ENCODE measurements at regions not wholly inside any gene's neighbourhood (a gene's known extent, or its start where the extent isn't known, plus 50 kb on each side); places are given as distances from the start of the nearest gene placed in this dataset.

DNA sequence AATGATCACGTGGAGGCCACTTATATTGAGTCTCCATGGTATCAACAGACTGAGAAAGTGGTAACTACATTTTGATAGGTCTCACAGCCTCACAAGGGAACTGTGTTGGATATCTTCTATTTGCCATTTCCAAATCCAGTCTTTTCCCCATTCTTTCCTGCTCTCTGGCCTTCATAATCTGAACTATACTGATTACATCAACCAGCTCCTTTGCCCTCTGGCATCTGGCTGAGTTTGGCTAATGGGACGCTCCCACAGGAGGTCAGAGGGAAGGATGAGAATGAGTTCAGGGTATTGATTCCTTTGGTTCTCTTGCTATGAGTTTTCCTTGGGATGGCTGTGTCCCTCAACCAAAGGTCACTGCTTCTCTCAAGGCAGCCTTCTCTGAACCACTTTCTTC lies 152.6 kb downstream of the RTL9 start (continued):
- no peak for TF ChIP-seq REST (IDR thresholded peaks at IDR 0.05; ENCODE audit: low read depth, low read length)

DNA sequence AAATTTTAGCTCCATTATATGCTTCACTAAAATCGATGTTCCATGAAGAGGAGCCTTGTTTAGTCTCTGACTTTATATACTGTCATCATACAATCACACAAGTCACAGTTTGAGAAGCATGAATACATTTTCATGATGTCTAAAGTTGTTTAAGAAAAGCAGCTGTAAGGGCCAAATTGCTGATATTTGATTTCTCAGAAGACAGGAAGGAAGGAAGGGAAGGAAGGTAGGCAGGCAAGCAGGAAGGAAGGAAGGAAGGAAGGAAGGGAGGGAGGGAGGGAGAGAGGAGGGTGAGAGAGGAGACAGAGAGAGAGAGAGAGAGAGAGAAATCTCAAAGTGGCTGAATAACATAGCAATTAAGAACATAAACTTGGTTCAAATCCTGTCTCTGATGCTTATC lies 153.7 kb downstream of the RTL9 start:
- Histone ChIP-seq H3K4me1 (ENCODE audit: control insufficient read depth in 1 of 2, insufficient read depth in 2 of 2, low read depth in 1 of 2, low read length in 1 of 2) (no peaks in the 10 kb centered on the region), H4K20me1 (ENCODE audit: insufficient read depth) (no peaks in the 10 kb centered on the region), H3K4me3 (ENCODE audit: low read depth in 2 of 2, low read length in 1 of 2) (no peak overlapping the region), H3K4me2 (no peak overlapping the region), H3K27ac (ENCODE audit: low read depth in 2 of 2, low read length in 1 of 2) (no peak overlapping the region), H3K9me3 (no peaks in the 10 kb centered on the region), H3K79me2 (ENCODE audit: insufficient read depth) (no peaks in the 10 kb centered on the region), H3K9ac (no peak overlapping the region), H3K9me2 (no peaks in the 10 kb centered on the region), H3K36me3 (replicated peaks in 1 of 2; ENCODE audit: control insufficient read depth in 1 of 2, insufficient read depth in 2 of 2, low read length in 1 of 2) (no peaks in the 10 kb centered on the region), H3K27me3 (ENCODE audit: insufficient read depth) (no peaks in the 10 kb centered on the region), H2AFZ (ENCODE audit: low read depth) (no peak overlapping the region), H3F3A (replicated peaks; ENCODE audit: insufficient read depth) (no peaks in the 10 kb centered on the region)
- 8% methylated on average over 1 of the region's 1 CpG for WGBS (ENCODE audit: low lambda C conversion rate)
- ChIA-PET CTCF (no interaction called here), POLR2A (no interaction called here)
- TF ChIP-seq ZBTB33 (IDR thresholded peaks at IDR 0.05; ENCODE audit: borderline replicate concordance, low read depth) = no peak
- TF ChIP-seq ELF1 (IDR thresholded peaks at IDR 0.05) = no peak
- TF ChIP-seq REST (IDR thresholded peaks at IDR 0.05; ENCODE audit: low read depth, low read length) = no peak
- no peak for TF ChIP-seq RFX5 (IDR thresholded peaks at IDR 0.05; ENCODE audit: low read length)
- no peak for TF ChIP-seq FOXJ3 (CRISPR knock-in tag; IDR thresholded peaks at IDR 0.05)
- no peak for TF ChIP-seq POLR2AphosphoS5 (IDR thresholded peaks at IDR 0.05; ENCODE audit: low read depth, low read length)
- TF ChIP-seq SMC3 (IDR thresholded peaks at IDR 0.05; ENCODE audit: low read depth, low read length) = no peak
- TF ChIP-seq, protein P1, sequence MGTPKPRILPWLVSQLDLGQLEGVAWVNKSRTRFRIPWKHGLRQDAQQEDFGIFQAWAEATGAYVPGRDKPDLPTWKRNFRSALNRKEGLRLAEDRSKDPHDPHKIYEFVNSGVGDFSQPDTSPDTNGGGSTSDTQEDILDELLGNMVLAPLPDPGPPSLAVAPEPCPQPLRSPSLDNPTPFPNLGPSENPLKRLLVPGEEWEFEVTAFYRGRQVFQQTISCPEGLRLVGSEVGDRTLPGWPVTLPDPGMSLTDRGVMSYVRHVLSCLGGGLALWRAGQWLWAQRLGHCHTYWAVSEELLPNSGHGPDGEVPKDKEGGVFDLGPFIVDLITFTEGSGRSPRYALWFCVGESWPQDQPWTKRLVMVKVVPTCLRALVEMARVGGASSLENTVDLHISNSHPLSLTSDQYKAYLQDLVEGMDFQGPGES (IDR thresholded peaks at IDR 0.05; ENCODE audit: low read depth, low read length) = no peak
- no peak for TF ChIP-seq NFIC (IDR thresholded peaks at IDR 0.05; ENCODE audit: borderline replicate concordance)
- no peak for TF ChIP-seq EP300 (IDR thresholded peaks at IDR 0.05; ENCODE audit: borderline replicate concordance in 1 of 2, low read depth in 1 of 2, low read length in 1 of 2)
- TF ChIP-seq TCF12 (IDR thresholded peaks at IDR 0.05) = no peak
- DNase-seq = no peak
